GM19328 (cell line): ENCODE measurements at regions not wholly inside any gene's neighbourhood (a gene's known extent, or its start where the extent isn't known, plus 50 kb on each side); places are given as distances from the start of the nearest gene placed in this dataset.
"Not testable (repeated sequence)": the region's sequence is repeated elsewhere in the genome, so short reads cannot be mapped to it uniquely, and the experiment has no call there.

Experiments
- ATAC-seq: cut with Tn5 transposase; IDR thresholded peaks from one replicate; pipeline ENCODE4 v1.9.1; 2021; ENCODE audit warnings: mild to moderate bottlenecking, moderate library complexity; ENCODE audit not compliant: unreplicated experiment

DNA sequence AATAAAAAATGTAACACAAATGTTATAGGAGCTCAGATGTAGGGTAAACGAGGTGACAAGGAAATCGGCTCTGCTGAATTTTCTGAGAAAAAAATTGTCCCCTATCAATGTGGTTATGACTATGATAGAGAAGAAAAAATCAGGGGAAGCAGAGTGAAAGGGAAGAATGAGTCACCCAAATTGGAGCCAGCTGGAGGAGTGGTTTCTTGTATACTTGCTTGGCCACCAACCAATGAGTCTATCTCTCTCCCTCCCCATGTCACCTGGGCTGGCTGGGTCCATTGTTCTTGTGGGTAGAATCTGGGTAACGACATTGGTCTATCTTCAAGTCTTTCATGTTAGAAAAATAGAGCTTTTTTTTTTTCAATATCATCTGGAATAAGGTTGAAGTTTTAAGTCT, 196.6 kb upstream of the FLRT2 start:
- ATAC-seq = no peak

DNA sequence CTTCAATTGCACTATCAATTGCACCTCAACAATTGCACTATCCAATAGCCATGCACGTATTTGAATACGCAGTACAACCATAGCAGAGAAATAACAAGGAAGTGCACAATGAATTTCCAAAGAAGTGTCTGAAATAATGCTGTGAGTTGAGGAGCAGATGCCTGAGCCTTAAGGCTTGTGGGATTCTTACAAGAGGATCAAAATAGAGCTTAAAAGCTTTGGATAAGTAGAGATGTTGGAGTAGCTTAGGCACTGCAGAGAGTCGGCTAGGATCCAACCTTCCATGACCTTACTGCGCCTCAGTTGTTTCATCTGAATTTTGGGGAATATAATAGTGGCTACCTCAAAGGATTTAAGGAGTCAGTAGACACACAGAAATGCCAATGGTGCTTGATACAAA, 196.1 kb upstream of the FLRT2 start:
- no peak for ATAC-seq

DNA sequence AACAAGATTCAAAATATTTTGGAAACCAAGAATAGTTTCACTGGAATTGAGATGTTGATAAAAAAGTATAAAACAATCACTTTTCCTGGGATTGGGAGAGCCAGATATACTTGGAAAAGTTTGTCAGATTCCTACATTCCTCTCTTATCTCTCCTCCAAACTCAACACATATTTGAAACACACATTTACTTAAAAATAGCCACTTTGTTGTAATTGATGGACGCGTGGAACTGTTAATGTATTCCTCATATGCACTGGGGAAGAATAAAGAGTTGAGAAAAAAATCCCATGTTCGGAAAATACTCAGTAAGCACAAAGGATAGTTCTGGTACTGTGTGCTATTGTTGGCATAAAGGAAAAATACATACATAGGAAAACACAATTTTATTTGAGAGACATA, 195.6 kb upstream of the FLRT2 start:
- no peak for ATAC-seq

DNA sequence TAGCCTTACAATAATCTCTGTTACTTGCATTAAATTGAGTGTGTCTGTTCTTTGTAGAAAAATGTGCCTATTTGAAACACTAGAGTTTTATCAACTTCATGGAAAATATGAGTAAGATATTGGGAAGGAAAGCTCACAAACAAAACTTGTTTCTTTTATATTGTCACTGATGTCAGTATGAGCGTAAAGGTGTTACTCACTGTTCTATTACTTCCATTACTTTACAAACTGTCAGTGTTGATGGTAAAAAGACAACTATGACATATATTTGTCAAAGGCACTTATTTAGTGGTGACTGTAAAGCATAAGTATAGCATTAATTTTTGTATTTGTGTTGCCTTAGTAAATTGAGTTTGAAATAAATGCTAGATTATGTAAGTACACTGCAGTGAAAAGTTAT, 193.7 kb upstream of the FLRT2 start:
- ATAC-seq = no peak

DNA sequence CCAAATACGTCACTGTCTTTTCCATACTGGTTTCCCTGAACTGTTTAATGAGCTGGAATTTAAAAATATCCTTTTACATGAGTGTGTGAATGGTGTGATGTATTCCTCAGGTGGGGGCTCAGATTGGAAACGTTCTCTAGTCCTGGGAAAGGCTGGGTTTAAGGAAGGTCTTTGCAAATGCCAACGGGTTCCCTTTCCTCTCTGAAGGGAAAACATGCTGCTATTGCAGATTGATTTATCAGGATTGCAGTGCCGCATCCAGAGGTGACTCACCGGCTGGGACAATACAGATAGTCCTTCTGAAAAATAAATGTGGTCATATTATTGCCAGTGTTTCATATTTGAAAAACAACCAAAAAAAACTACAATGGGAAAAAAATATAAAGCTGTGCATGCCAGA, 193.1 kb upstream of the FLRT2 start:
- no peak for ATAC-seq

DNA sequence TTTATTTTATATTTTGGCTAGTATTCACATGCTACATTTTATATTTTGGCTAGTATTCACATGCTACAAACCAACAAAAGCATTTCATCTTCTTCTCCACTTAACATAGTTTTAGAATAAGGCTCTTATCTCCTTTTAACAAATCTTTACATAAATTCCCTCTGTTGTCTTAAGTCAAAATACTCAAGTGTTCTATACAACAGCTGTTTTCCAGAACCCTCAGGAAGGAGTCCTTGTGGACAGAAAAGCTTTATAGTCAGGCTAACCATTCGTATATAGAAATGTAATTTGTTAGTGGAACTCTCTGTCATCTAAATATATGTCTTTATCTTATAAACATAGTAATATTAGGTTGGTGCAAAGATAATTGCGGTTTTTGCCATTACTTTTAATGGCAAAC, 191.0 kb upstream of the FLRT2 start:
- ATAC-seq = no peak

DNA sequence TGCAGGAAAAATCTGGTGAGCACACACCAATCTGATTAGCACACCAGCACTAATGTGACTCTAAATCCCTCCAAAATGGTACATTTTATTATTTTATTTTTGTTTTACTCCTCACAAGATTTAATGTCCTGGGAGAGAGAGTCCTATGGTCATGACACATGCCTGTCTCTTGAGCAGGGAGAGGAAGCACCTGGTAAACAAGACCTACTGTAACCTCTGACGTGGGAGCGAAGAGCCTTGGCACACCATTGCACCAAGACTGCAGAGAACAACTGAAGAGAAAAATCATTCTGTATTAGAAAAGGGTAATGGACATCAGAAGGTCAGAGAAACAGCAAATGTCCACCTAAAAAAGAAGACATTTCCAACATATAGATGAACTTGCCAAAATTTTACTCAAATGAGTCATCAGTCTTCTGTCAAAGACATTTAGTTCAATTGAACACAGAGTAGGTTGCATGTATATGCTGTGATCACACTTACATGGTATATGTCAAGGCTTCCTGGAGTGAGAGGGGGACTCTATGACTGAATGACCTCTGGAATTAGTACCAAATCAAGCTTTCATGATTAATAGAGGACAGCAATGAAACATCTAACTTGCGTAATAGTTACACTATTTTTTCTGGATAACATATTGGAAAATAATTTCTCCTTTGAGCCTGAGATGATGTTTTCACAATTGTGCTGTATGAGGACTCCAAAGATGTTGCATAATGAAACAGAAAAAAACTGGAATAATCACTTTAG, 186.9 kb upstream of the FLRT2 start:
- no peak for ATAC-seq

DNA sequence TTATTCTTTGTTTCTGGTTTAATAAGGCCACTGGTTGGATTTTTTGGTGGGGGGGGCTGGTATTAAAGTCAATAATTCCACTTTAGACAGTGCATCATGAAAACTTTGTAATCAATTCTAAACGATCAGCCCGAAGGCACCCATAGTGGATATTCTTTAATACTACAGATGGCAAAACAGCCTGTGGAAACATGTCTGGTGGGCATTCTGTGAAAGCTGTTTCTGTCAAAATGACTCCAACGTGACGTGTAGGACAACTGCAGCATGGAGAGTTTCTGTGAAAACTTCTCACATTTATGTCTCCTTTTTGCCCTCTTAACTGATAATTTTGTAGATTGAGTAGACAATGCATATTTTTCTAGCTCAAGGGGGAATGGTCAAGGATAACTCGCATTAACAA, 185.8 kb upstream of the FLRT2 start:
- no peak for ATAC-seq

DNA sequence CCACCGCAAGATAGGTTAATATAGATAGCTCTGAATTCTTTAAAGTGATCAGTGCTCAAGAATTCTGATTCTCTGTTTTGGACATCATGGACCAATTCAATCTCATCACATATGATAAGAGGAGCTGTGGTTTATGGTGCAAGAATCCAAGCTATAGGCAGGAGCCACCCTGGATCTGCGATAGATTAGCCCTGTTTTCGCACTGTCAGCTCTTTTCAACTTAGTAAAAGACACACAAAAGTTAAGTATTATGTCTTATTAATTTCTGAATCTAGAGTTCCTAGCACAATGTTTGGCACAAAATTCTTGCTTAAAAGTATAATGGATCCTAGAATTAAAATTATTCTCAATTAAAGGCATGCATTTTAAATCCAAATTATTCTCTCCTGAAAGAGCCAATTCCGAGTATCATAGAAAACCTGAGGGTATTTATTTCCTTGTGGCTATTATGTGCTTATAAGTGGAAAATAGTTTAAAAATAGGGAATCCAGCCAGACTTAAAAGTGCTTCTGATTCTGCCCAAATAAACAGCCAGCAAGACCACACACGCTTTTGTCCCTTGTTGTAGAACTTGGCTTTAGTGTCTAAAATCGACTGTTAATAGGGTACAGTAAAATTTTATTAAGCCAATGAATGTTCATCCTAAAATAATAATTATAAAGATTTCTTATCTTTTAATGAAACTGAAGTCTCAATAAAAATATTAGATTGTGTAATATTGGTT, 184.9 kb upstream of the FLRT2 start:
- ATAC-seq = no peak

DNA sequence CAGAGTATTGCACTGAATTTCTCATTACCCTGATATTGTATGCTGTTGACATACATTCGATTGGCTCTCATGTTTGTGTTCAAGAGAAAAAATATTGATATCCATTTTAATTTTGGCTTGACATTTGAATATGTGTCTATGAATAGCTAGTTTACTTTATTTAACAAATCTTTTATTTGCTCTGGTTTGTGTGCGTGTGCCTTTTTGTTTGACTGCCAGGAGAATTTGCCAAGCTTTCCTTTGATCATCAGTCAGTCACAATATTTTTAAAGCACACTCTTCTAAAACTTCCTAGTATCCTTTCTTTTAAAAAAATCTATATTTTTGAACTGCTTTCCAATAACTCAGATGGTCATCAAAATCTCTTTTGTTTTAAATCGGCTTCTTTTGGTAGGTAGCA, 179.3 kb upstream of the FLRT2 start:
- no peak for ATAC-seq

DNA sequence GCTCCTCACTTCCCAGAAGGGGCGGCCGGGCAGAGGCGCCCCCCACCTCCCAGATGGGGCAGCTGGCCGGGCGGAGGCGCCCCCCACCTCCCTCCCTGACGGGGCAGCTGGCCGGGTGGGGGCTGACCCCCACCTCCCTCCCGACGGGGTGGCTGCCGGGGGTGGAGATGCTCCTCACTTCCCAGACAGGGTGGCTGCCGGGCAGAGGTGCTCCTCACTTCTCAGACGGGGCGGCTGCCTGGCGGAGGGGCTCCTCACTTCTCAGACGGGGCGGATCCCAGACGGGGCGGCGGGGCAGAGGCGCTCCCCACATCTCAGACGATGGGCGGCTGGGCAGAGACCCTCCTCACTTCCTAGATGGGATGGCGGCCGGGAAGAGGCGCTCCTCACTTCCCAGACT, 177.4 kb upstream of the FLRT2 start:
- not testable (repeated sequence) for ATAC-seq

DNA sequence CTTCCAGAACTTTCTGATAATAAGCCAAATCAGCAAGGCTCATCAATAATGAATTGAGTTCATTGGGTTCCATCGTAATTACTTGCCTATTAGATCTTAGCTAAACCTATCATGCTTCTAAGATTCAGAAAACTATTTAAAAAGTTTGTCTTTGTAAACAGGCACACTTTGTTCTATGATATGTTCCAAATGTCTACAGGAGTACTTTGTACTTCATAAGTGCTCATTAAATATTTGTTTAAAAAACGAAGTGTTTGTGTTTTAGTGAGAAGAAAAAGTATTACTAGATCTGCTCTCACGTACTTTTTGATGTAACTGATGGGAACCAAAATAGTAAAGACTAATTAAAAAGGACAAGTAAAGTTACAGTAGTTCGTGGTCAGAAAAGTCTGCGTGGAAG, 172.8 kb upstream of the FLRT2 start:
- ATAC-seq = no peak

DNA sequence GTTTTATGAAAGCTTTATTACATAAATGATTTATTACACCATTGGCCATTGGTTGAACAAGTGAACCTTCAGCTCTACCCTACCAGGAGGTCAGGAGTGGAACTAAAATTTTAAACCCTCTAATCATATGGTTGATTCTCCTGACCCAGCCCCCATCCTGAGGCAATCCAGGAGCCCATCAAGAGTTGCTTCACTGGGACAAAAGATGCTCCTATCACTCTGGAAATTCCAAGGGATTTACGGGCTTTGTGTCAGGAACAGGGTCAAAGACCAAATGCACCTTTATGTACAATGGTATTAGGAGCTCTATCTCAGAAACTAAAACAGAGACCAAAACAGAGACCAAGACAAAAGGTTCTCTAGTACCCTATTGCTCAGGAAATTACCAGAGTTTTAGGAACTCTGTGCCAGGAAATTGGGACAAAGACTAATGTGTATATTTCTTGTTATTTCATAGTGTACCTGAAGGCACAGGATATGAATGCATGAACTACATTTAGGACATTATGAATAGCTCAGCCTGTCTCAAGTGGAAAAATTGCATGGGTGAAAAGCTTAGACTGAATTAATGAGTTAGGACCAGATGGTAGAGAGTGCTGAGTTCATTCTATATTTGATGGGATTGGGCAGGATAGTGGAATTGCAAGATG, 171.7 kb upstream of the FLRT2 start:
- no peak for ATAC-seq

DNA sequence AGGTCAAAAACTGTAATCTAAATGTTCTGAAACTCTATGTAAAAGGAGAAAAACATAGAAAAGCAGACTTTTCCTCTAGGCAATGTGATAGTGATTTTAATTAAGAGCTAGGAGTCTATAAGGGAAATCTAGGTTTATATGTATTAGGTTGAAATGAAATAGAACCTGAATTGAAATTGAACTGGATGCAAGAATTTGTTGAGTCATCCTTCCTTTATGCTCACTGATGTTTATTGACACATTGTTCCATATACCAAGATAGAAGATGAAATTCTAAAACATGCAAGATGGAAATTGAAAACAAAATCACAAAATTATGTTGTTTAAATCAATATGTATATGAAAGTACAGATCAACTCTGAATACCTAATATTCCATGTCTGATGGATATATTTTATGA, 170.4 kb upstream of the FLRT2 start:
- ATAC-seq = no peak

DNA sequence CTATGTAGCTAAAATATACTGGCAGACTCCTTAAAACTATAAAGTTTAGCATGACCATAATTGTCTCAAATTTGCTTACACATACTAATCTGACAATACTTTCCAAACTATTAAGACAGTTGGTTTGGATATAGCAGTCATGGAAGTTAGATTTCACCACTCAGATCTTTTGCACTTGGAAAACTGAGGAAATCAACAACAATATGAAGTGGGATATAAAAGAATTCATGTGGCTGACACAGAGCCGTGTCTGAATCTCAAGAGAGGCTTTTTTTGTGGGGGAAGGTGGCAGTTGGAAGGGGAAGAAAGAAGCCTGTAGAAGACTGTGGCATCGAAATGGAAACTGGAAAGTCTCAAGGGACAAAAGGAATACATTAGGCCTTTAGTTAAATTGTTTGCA, 166.6 kb upstream of the FLRT2 start:
- ATAC-seq = no peak

DNA sequence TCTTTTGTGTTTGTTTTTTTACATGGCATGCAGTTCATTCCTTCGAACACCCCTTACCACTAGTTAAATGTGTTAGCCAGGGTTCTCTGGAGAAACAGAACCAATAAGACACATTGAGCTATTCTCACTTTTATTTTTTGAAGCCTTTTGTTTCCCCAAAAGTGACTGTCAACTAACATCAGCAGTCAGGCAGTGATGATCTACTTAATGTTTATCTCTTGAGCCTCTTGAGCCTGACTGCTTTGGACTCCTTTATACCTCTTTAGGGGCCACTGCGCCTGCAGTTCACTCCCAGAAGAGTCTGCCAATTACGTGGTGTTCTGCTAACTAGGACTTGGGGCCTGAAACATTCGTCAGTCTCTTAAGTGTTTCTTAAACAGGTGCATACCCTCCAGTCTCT, 163.7 kb upstream of the FLRT2 start:
- ATAC-seq = no peak

DNA sequence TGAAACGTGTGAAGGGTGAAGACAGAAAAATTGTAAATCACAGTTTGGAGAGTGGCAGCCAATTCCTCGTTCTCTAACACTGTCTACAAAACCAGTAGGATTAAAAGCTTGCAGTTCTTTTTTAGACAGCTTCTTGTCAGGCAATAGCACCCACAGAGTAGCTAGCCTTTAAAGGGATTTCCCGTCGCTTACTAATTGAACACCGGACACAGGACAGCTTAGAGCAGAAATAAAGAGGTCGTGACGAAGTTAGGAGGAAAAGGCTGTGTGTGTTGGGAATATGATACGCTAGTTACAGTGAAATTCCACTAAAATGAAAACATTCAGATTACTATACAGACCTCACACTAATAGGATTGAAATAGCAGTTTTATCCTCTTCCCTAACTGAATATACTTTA, 149.1 kb upstream of the FLRT2 start:
- no peak for ATAC-seq

DNA sequence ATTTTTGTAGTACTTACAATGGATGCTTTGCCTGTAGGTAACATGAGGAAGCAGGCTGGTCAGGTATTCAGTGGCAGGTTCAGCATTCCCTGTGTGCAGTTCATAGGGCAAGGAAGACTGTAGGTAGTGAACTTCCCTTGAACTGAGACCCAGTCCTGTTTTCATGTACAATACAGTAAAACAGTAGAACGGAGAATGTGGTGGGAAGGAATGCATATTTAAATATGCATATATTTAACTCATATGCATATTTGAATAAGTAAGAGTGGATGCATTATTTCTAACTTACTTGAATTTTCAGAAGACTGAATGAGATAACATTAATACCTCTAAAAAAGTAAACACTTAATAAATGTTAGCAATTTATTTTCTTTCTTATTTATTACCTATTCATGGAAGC, 147.6 kb upstream of the FLRT2 start:
- no peak for ATAC-seq

DNA sequence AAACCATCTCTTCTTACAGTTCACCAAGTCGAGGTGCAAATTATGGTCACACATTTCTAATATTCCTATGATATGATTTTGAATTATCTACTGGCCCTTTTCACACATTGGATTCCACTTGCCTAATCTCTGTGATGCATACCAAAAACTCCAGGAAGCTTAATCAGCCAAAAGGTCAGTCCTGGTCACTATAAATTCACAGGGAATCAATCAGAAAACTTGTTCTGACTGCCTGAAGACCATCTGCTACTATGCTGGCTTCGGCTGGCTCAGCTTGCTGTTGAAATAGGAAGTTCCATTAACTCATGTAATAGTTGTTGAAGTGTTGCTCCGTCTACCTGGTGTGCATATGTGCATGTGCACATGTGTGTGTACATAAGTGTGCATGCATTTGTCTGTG, 142.8 kb upstream of the FLRT2 start:
- ATAC-seq = no peak

DNA sequence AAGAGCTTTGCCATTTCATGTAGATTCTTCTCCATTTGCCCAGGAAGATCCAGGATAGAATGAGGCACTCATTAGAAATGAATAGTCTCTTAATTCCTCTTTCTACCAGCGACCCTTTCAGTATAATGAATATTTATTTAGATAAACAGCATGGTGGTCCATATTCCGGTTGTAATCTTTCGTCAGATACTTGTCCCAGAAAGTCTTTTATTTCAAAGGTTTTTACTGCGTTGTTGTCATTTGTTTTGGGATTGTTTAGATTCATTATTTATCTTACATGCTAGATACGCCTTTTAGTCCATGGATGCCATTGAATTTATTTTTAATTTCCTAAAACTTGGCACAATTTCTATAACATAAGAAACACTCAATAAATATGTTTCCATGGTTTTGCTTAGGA, 139.7 kb upstream of the FLRT2 start:
- ATAC-seq = no peak

DNA sequence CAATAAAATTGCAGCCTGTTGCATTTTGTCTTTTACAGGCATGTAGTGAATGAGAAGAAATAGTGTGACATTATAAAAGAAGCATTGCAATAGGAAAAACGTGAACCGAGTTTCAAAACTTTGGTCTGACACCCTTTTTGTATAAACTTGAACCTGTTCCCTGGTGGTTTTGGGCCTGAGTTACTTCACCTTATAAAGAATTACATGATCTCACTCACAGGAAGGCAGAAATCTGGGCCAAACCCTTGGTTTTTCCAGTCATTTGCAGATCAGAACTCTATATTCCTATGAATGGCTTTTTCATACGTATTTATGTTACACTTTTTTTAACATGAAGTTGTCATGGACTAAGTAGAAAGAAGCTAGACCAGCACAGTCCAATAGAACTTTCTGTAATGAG, 138.5 kb upstream of the FLRT2 start:
- no peak for ATAC-seq

DNA sequence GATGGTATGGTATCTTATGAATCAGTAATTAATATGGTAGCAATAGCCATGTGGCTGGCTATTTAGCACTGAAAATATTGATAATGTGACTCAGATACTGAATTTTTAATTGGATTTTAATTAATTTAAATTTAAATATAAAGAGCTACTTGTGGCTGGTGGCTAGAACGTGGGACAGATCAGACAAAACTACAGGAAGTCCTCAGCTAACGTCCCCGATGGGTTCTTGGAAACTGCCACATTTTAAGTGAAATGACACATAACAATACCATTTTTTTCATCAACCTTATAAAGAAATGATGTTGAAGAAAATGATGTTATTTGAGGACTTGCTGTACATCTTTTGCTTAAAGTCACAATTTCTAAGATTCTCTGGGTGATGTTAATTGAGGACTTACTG, 138.1 kb upstream of the FLRT2 start:
- no peak for ATAC-seq
